Stimulated activated naive CD4-positive, alpha-beta T cell (primary cell): ENCODE measurements at regions not wholly inside any gene's neighbourhood (a gene's known extent, or its start where the extent isn't known, plus 50 kb on each side); places are given as distances from the start of the nearest gene placed in this dataset.

ENCODE experiments used
- DNase-seq, 6 experiments: peaks; one replicate each; lab custom pipeline; 2025; lab: John Stamatoyannopoulos, UW

GRCh38 chr12:91241756-91242155 lies 59.1 kb upstream of the DCN start:
- no peak for DNase-seq

- DNase-seq, result no peak
Measured at GRCh38 chr12:91240386-91241095, 57.9 kb upstream of the DCN start.

GRCh38 chr12:91239481-91239880 lies 56.9 kb upstream of the DCN start:
- DNase-seq, result no peak
